Stimulated activated naive CD4-positive, alpha-beta T cell (primary cell): ENCODE measurements at regions not wholly inside any gene's neighbourhood (a gene's known extent, or its start where the extent isn't known, plus 50 kb on each side); places are given as distances from the start of the nearest gene placed in this dataset.

Experiments
- DNase-seq, 6 experiments: peaks; one replicate each; lab custom pipeline; 2025; lab: John Stamatoyannopoulos, UW

- no peak for DNase-seq
These were observed 168.7 kb downstream of the WT1 start for GRCh38 chr11:32266601-32267000.

- DNase-seq, result no peak
These were observed 167.6 kb downstream of the WT1 start for GRCh38 chr11:32267679-32268187.

DNA sequence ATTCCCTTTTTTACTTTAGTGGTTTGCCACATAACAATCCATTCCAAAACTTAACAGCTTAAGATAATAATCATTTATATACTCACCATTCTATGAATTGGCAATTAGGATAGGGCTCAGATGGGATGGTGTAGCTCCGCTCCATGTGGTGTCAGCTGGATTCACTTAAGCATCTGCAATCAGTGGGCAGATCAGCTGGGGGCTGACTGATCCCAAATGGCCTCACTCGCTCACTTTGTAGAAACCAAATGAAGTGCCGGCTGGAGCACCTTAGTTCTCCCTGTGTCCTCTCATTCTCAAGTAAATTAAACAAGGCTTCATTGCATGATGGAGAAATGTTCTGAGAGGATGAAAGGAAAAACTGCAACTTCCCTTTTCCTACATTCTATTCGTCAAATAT, 161.4 kb downstream of the WT1 start:
- DNase-seq, result no peak

- no peak for DNase-seq
These were observed 155.7 kb downstream of the WT1 start for GRCh38 chr11:32279672-32280071.

DNA sequence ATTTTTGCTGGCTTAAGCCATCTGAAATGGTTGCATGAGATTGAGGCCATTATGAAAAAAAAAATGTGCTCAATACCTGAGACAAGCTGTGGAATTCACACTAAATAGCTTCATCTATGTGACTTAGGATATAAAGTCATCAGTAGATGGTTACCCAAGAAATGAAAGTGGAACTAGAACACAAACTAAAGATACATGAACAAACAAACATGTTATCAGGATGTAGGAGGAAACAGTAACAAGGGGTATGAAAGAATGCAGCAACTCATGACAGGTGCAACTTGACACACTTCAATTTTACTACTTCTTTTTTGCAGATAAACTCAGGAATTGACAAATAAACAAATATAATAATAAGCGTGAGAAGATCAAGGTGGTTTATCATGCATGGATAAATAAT, 155.0 kb downstream of the WT1 start:
- DNase-seq, result no peak

GRCh38 chr11:32288276-32288675, 147.1 kb downstream of the WT1 start:
- DNase-seq, result no peak

DNA sequence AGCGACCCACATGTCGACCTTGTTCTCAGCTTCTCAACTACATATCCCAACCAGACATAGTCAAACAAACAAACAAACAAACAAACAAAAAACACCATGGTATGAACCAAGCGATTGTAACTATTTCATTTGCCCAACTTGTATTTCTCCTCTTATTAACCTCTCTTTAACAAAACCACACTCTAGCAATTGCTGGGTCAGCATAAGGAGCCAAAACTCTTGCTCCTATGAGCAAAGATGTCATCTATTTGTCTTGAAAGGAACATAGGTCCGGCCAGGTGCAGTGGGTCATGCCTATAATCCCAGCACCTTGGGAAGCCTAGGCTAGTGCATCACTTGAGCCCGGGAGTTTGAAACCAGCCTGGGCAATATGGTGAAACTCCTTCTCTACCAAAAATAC, 145.6 kb downstream of the WT1 start:
- DNase-seq, result no peak

DNA sequence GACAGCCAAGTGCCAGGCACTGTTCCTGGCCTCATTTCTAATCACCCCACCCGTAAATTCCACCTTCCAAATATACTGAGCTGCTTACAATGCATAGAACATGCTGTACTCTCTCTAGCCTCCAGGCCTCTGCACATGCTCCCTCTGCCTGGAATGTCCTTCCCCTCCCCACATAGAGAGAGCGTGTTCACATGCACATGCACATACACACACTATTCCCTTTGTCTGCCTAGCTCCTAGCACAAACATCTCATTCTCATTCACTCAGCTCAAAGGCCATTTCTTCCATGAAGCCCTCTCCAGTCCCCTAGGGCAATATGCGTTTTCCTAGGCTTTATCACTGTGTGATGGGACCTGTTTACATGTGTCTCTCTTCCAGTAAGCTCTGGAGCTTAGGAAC, 144.6 kb downstream of the WT1 start:
- DNase-seq, result no peak

DNA sequence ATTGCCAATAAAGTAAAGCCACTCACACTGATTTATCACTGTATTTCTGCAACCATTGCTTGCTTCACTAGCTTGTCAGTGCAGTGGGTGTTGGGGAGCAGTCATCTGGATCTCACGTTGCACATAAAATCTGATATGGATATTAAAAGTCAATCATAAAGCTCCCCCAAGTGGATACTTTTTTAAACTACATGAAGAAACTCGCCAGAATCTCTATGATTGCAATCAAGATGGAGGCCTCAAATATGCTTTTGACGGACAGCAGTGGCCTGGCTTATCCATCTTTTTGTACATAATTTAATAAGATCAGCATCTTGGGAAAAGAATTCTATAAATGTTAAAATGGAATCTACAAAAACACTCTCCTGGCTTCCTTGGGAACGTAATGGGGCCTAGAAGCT, 137.7 kb downstream of the WT1 start:
- DNase-seq, result no peak

GRCh38 chr11:32302826-32303225, 132.5 kb downstream of the WT1 start:
- no peak for DNase-seq

DNA sequence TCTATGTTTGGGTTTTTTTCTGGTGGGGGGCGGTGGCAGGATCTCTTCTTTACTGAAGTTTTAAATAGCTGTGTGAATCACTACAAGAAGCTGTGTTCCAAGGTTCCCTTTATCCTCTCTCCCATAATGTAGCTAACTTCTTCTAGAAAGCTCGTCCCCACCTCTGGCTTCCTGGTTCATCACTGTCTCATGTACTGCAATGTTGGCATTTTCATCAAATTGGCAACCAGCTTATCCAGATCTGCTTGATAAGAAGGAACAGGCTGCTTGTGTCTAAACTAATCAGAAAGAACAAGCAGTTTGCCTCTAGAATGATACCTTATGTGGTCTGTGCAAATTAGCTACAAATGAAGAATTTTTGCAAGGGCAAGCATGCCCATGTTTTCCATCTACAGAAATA, 130.8 kb downstream of the WT1 start:
- no peak for DNase-seq

- no peak for DNase-seq
These were observed 129.9 kb downstream of the WT1 start for GRCh38 chr11:32305460-32305859.

GRCh38 chr11:32307471-32307870, 127.9 kb downstream of the WT1 start:
- no peak for DNase-seq

DNA sequence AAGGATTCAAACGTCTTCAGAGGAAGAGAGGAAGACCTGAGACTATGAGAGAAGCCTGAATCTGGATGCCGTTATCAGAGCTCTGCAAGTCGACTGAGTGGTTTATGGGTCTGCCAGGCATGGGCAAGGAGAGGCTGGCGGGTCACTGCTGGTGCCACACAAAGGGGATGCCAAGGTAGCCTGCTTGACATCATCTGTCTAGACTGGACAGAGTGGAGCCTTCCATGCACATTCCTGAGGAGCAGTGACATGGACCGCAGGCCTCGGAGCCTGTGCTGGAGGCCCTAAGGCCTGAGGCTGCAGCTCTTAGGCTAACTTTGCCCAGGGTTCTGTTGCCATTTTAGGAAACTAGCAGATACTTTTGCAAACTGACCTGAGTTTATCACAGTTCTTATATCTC, 127.4 kb downstream of the WT1 start:
- no peak for DNase-seq

DNA sequence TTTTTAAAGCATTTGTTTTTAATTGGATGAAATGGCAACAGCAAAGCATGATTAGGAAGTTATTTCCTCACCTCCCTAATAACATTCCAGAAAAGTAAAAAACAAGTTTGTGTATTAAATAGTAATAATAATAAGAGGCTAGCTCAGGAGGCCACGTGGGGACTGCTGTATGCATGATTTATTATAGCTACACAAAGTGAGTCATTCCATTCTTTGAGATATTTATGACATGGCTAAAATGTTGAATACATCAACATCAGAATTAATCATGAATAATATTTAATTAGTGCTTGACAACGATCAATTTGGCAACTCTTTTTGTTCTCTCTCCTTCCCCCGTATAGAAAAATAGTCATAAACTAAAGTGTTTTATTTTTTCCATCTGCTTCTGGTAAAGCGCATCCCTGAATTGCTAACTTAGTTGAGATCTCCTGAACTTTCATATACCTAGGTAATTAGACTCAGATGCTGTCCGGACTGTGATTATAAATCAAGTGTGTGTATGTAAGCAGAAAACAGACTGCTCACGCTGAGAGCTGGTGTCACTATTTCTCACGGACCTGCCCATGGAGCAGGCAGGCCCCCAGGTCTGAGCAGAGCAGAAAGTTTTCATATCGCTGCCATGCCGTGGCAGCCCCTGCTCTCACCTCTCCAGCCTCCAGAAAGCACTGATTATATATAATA, 125.7 kb downstream of the WT1 start:
- DNase-seq, result no peak

DNA sequence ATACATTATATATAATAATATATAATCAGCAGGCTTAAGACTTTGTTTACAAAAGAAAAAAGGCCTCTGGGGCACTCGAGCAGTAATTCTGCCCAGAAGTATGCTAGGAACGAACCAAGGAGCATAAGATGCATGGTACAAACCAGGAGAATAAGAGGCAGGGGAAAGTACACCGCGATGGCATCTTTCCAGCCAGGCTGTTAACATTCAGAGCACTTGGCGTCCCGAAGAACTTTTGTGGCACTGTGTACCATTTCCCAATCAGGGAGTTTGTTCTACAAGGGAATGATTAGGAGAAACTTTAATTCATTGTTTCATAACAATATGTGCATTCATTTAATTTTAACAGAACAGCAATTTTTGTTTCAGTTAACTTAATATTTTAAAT, 125.1 kb downstream of the WT1 start:
- no peak for DNase-seq

DNA sequence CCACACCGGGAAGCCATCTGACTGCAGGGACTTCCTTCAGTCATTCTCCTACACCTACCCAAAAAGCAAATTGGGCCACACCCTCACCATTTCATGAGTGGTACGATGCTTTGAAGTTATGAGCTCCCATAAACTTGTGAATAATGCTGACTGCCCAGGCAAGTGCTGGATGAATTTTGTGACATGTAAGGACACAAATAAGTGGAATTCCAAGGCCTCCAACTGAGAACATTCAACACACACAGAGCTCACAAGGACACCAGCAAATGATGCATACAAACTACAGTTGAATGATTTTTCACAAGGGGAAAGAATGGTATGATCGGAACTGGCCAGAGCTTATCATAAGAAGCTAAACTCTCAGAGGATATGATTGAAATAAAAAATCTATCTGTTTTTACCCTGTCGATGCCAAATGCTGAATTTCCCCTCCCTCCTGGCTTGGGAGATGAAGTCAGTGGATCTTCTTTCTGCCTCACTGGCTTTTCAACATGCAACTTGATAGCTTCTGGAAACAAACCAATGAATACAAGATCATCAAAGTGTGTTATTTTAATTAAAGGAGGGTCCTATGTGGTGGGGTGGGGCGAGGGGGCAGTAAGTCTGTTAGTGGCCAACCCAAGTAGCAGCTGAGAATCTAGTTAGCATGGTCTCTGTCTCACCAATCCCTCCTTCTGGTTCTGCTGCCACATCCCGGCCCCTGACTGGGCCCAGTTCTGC, 123.8 kb downstream of the WT1 start:
- no peak for DNase-seq

DNA sequence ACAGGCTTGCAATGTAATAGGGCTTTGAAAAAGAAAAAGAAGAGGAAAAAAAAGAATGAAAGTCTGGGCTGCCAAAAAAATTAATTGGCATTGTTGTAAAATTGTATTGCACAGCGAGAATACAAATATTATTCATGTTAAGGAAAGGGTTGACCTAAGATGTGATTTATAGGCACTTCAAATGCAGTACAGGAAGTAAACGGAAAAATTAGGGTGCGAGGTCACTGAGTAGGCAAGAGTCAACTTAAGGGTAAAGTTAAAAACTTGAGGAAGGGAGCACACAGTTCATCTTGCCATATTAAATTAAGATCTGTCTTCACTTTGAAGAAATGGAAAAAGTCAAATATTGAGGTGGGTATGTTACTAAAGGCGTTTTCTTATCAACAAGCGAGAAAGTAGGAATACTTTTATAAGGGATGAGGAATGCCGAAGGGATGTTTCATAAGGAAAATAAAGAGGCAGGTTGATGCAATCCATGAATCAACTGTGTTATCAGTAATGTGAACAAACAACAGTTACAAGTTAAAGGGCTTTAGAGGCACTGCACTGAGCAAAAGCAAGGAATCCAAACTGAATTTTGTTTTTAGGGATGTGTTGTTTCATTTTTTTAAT, 123.0 kb downstream of the WT1 start:
- DNase-seq, result no peak

DNA sequence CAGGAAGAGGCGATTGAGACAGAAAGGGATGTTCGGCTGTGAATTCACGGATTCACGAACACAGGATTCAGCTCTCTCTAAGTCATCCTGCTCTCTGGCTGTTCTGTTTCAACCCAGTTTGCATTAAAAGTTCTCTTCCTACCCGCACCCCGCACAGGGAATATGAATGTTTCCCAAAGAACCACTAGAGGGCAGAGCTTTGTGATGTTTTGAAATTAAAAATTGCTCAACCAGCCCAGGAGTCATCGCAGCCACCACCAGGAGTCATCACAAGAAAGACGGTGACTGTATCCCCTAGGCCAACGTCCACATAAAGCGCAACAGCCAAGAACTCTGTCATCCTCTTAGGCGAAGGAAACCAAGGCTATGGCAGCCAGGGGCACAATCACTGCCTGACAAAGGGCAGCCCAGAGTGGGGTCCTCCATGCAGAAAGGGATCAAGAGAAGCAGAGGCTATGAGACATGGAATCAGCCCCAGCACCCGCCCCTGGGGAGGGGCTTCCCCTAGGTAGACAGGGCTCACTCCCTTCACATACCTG, 122.4 kb downstream of the WT1 start:
- peak in 1 of 6 experiments; percentile 15 for DNase-seq

DNA sequence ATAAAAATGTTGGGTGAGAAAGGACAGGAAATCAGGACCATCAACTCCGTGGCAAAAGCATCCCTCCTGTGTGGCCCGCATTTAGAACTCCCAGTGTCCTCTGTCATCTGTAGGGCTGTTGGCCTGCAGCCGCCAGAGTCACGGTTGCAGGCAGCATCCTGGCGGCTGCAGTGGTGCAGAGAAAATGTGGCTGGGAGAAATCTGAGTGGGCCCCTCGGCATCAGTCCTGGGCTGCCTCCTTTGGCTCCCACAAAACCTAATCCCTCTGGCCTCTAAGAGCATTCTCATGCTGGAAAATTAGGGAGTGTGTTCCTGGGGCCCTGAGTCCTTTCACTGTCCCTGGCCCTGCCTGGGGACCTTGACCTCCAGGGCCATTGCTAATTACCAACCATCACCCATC, 121.9 kb downstream of the WT1 start:
- no peak for DNase-seq

GRCh38 chr11:32315121-32315520, 120.2 kb downstream of the WT1 start:
- DNase-seq, result no peak

GRCh38 chr11:32316232-32316631, 119.1 kb downstream of the WT1 start:
- no peak for DNase-seq
